GM18861 (cell line): ENCODE measurements at regions not wholly inside any gene's neighbourhood (a gene's known extent, or its start where the extent isn't known, plus 50 kb on each side); places are given as distances from the start of the nearest gene placed in this dataset.
"Not testable (repeated sequence)": the region's sequence is repeated elsewhere in the genome, so short reads cannot be mapped to it uniquely, and the experiment has no call there.

Experiments used
- ATAC-seq: cut with Tn5 transposase; IDR thresholded peaks from one replicate; pipeline ENCODE4 v1.9.1; 2021; ENCODE audit not compliant: unreplicated experiment

- ATAC-seq: no peak
Measured at GRCh38 chr13:75180805-75181455, 301.0 kb downstream of the TBC1D4 start.

- no peak for ATAC-seq
Measured at GRCh38 chr13:75178436-75178835, 303.5 kb downstream of the TBC1D4 start.

- ATAC-seq: no peak
Measured at GRCh38 chr13:75175575-75175974, 306.4 kb downstream of the TBC1D4 start.

GRCh38 chr13:75175097-75175496, 306.9 kb downstream of the TBC1D4 start:
- not testable (repeated sequence) for ATAC-seq

- no peak for ATAC-seq
Measured at GRCh38 chr13:75174481-75174880, 307.5 kb downstream of the TBC1D4 start.

GRCh38 chr13:75173457-75174356, 308.3 kb downstream of the TBC1D4 start:
- no peak for ATAC-seq

- no peak for ATAC-seq
Measured at GRCh38 chr13:75170311-75170710, 311.7 kb downstream of the TBC1D4 start.

GRCh38 chr13:75165543-75166230, 316.3 kb downstream of the TBC1D4 start:
- ATAC-seq: no peak

- no peak for ATAC-seq
Measured at GRCh38 chr13:75161804-75162203, 320.2 kb downstream of the TBC1D4 start.

GRCh38 chr13:75160984-75161383, 321.0 kb downstream of the TBC1D4 start:
- no peak for ATAC-seq

- ATAC-seq: no peak
Measured at GRCh38 chr13:75154331-75154730, 327.6 kb downstream of the TBC1D4 start.

- no peak for ATAC-seq
Measured at GRCh38 chr13:75153834-75154233, 328.1 kb downstream of the TBC1D4 start.

GRCh38 chr13:75153386-75153785, 328.6 kb downstream of the TBC1D4 start:
- no peak for ATAC-seq

- no peak for ATAC-seq
Measured at GRCh38 chr13:75151081-75151643, 330.8 kb downstream of the TBC1D4 start.

GRCh38 chr13:75149776-75150175, 332.2 kb downstream of the TBC1D4 start:
- ATAC-seq: no peak

- no peak for ATAC-seq
Measured at GRCh38 chr13:75147946-75148345, 334.0 kb downstream of the TBC1D4 start.

- ATAC-seq: no peak
Measured at GRCh38 chr13:75146436-75146835, 335.5 kb downstream of the TBC1D4 start.

GRCh38 chr13:75145927-75146326, 336.0 kb downstream of the TBC1D4 start:
- no peak for ATAC-seq

- no peak for ATAC-seq
Measured at GRCh38 chr13:75139291-75139690, 342.7 kb downstream of the TBC1D4 start.

GRCh38 chr13:75137911-75138571, 343.9 kb downstream of the TBC1D4 start:
- no peak for ATAC-seq

GRCh38 chr13:75136151-75136550, 345.8 kb downstream of the TBC1D4 start:
- ATAC-seq: no peak
